Inferior parietal cortex (tissue), 1 donor: ENCODE measurements at regions not wholly inside any gene's neighbourhood (a gene's known extent, or its start where the extent isn't known, plus 50 kb on each side); places are given as distances from the start of the nearest gene placed in this dataset.
"Not testable (repeated sequence)": the region's sequence is repeated elsewhere in the genome, so short reads cannot be mapped to it uniquely, and the experiment has no call there.

ENCODE experiments used
- DNase-seq: peaks from one replicate; pipeline ENCODE4 v3.0.0-alpha.2; 2016; ENCODE audit errors: extremely low spot score

- no peak for DNase-seq
Observed at GRCh38 chr2:225864394-225864793, 464.9 kb downstream of the NYAP2 start.

DNA sequence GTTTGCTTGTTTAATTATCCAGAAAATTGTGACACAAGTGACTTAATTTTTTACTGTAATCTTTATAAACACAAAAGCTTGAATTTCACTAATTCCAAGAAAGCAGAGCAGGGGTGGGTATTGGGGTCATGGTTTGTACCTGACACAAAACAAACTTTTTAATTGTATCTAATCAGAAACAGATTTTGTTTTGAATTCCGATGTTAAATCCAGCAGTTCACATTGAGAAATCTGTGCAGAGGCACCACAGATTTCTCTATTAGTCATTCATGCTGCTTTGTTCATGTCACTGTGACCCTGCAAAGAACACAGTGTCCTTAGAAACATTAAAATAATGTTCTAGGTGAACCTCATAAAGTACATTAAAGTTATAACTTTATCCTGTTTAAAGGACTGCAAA, 443.4 kb downstream of the NYAP2 start:
- no peak for DNase-seq

GRCh38 chr2:225841314-225841713, 441.8 kb downstream of the NYAP2 start:
- DNase-seq, result no peak

DNA sequence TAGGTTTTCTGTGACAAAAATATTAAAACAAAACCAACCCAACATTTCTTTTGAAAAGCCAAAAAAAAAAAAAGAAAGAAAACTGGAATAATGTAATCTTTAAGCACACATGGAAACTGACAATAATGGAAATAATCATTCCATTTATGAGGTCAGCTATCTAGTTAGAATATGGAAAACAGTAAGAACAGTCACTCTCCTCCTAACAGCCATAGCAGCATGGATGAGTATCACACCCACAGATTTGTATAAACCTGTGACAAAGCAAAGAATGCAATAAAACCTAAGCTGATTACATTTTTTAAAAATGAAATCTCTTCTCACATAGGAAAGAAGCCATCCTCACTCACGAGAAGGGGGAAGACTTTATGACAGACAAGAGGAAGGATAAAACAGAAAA, 437.8 kb downstream of the NYAP2 start:
- DNase-seq, result no peak

- no peak for DNase-seq
Observed at GRCh38 chr2:225824748-225825449, 425.4 kb downstream of the NYAP2 start.

GRCh38 chr2:225821351-225821750, 421.8 kb downstream of the NYAP2 start:
- no peak for DNase-seq

DNA sequence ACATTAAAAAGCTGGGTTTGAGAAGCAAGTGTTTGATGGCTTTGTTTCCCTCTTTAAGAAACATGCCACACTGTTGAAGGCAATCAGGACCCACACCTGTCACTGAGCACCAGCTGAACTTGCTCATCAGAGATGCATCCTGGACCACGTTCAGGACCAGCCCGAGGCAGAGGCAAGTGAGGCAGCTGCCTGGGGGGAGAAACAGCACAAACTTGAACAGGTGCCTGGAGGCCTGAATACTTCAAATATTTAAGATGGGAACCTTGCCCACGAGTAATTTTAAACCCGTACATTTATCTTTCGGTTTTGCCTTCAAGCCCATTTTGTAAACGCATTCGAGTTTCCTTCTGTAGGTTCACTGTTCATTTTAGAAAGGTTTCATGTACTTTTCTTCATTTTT, 421.3 kb downstream of the NYAP2 start:
- no peak for DNase-seq

- no peak for DNase-seq
Observed at GRCh38 chr2:225814554-225814953, 415.0 kb downstream of the NYAP2 start.

DNA sequence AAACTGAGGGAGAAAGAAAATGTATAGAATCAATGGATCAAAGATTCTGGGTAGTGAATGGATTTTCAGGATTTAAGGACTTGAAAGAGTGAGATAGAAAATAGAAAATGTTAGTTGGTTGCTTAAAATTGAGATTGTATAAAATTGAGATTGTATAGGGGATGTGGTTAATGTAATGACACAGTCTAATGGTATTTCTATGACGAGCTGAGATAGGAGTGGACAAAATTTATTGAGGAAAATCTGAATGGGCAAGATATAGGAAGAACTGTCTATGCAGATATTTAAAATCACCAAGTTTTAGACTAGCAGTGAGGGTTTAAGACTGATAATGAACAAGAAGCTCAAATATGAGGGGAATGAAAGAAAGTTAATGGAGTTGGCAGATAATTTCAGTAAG, 406.6 kb downstream of the NYAP2 start:
- DNase-seq, result no peak

GRCh38 chr2:225802076-225802475, 402.6 kb downstream of the NYAP2 start:
- DNase-seq, result not testable (repeated sequence)

- no peak for DNase-seq
Observed at GRCh38 chr2:225797394-225797793, 397.9 kb downstream of the NYAP2 start.

DNA sequence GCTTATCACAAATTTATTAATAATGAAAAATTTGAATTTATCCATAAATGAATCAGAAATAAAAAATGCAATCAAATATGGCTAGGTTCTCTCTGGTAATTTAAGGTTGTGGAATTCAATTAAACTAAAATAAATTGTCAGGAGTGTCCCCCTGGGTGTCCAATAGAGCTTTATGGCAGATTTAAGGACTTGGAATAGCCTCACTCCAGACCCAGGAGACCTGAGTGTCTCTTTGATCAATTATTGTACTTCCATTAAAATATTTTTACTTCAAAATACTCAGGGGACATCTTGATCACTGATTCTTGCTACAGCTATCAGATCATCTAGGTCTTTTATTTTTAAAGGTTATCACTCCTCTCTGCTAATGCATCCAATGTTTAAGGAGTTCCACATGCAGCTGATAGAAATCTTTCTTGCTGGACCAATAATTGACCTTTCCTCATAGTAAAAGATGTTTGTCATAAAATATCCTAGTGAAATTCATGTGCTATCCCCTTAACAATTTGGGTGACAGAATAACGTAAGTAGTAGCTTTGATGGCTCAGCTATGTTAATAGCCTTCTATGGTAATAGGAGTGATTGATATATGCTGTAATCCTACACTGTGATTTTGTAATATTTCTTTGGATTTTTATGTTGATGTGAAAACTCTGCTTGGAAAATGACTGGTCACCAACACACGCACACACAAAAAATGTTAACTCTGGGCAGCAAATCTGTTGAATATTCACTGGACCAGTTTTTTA, 395.3 kb downstream of the NYAP2 start:
- no peak for DNase-seq

DNA sequence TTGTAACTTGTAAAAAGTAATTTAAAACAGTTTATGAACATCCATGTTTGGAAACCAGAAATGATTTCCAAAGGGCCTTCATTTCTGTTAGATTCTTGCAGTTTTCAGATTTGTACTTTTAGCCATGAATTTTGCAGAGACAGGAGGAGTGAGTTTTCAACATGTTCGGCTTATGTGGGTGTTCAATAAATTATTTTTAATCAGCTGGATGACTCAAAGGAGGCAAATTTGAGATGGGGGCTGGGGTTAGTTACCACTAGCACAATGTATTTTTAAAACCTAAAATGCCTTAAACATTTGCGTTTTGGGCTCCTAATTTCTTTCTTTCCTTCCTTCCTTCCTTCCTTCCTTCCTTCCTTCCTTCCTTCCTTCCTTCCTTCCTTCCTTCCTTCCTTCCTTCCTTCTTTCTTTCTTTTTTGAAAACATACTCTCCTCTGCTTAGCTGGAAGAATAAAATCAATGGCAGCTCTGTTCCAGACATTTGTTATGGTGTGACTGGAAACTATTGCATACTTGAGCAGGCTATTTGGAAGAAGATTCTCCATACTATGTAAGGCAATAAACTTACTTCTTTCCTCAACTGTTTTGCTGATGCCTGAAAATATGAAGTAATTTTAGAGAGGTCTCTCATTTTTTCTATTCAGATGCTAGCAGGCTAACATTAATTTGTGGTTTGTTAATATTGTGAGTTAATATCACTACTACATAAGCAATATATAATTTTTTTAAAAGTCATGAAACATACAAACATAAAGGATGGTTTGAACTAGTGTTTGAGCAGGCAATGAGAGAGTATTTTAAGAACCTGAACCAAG, 394.4 kb downstream of the NYAP2 start:
- DNase-seq, result no peak

- DNase-seq, result no peak
Observed at GRCh38 chr2:225788571-225789094, 389.1 kb downstream of the NYAP2 start.

GRCh38 chr2:225787497-225787896, 388.0 kb downstream of the NYAP2 start:
- DNase-seq, result no peak

- DNase-seq, result no peak
Observed at GRCh38 chr2:225781991-225782390, 382.5 kb downstream of the NYAP2 start.

DNA sequence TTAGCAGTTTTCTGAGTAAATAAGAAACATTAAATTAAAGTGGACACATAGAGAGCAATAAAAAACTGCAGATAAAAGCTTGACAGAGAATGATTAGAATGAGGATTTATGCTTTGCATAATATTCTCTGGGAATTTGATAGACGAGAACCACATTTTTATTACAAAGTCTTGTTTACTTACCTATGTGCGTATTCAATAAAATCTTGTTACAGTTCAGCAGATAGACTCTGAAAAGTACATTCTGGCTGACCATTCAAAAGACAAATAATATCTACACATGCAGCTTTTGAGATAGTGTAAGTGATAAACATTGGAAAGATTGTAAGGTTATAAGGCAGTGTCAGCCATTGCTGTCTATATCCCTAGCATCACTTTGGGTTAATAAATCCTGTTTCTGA, 381.6 kb downstream of the NYAP2 start:
- no peak for DNase-seq

- DNase-seq, result no peak
Observed at GRCh38 chr2:225779829-225780228, 380.3 kb downstream of the NYAP2 start.

- DNase-seq, result no peak
Observed at GRCh38 chr2:225773148-225773547, 373.6 kb downstream of the NYAP2 start.

DNA sequence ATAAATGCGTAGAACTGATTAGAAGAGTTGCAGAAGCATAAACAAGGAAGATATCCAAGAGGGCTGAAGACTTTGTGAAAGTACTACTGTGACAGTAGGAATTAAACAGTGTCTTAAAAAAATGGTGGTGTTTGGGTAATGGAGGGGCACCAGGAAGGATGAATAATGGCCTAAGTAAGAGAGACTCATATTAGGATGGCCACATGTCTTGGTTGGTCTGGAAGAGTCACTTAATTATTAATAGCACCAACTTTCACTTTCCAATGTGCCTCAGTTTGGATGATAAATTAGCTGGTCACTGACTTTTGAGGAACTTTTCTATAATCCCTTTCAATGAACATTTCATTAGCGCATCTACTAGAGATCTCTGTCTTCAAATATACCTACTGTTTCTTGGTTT, 372.2 kb downstream of the NYAP2 start:
- DNase-seq, result no peak

DNA sequence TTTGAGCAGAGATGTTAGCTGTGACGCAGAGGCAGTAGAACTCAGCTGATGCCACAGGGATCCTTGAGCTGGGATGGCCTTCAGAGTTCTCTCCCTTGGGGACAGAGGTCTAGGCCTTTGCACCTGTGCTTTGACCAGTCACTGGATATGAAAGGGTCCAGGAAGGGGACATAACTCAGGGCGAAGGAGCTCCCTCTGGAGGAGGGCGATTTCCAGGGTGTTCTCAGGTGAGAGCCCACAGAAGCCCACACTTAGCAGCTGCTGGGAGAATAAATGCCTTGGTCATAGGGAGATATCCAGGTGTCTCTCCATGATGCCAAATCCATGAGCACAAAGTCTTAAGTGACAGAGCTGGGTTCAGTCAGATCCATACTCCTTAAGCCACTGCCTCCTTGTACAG, 369.2 kb downstream of the NYAP2 start:
- DNase-seq, result no peak

- DNase-seq, result peak; percentile 6
Observed at GRCh38 chr2:225766431-225766830, 366.9 kb downstream of the NYAP2 start.
